GM18520 (cell line): ENCODE measurements at regions not wholly inside any gene's neighbourhood (a gene's known extent, or its start where the extent isn't known, plus 50 kb on each side); places are given as distances from the start of the nearest gene placed in this dataset.

ENCODE experiments used
- ATAC-seq: cut with Tn5 transposase; IDR thresholded peaks from one replicate; pipeline ENCODE4 v1.9.1; 2021; ENCODE audit not compliant: unreplicated experiment

- no peak for ATAC-seq
Measured at GRCh38 chr20:54272901-54273488, 65.1 kb downstream of the PFDN4 start.

- ATAC-seq = no peak
Measured at GRCh38 chr20:54275359-54276111, 67.6 kb downstream of the PFDN4 start.

GRCh38 chr20:54276577-54277169 lies 68.8 kb downstream of the PFDN4 start:
- no peak for ATAC-seq

GRCh38 chr20:54278262-54278661 lies 70.4 kb downstream of the PFDN4 start:
- ATAC-seq = no peak

- no peak for ATAC-seq
Measured at GRCh38 chr20:54282625-54283024, 74.7 kb downstream of the PFDN4 start.

- ATAC-seq = no peak
Measured at GRCh38 chr20:54283253-54283652, 75.4 kb downstream of the PFDN4 start.

- no peak for ATAC-seq
Measured at GRCh38 chr20:54284928-54285704, 77.2 kb downstream of the PFDN4 start.

- ATAC-seq = no peak
Measured at GRCh38 chr20:54290636-54291035, 82.7 kb downstream of the PFDN4 start.

GRCh38 chr20:54291339-54292010 lies 83.6 kb downstream of the PFDN4 start:
- ATAC-seq = no peak

GRCh38 chr20:54292185-54292584 lies 84.3 kb downstream of the PFDN4 start:
- ATAC-seq = no peak

- ATAC-seq = no peak
Measured at GRCh38 chr20:54293526-54293925, 85.6 kb downstream of the PFDN4 start.

- ATAC-seq = no peak
Measured at GRCh38 chr20:54294094-54294493, 86.2 kb downstream of the PFDN4 start.

GRCh38 chr20:54295686-54296085 lies 87.8 kb downstream of the PFDN4 start:
- ATAC-seq = no peak

- no peak for ATAC-seq
Measured at GRCh38 chr20:54305421-54305820, 97.5 kb downstream of the PFDN4 start.

- ATAC-seq = no peak
Measured at GRCh38 chr20:54306985-54307710, 99.3 kb downstream of the PFDN4 start.

- ATAC-seq = no peak
Measured at GRCh38 chr20:54308804-54309203, 100.9 kb downstream of the PFDN4 start.

- no peak for ATAC-seq
Measured at GRCh38 chr20:54318892-54319291, 111.0 kb downstream of the PFDN4 start.

- ATAC-seq = no peak
Measured at GRCh38 chr20:54320148-54320607, 112.3 kb downstream of the PFDN4 start.

GRCh38 chr20:54321352-54322087 lies 113.6 kb downstream of the PFDN4 start:
- ATAC-seq = no peak
